HG03378 (cell line): ENCODE measurements at regions not wholly inside any gene's neighbourhood (a gene's known extent, or its start where the extent isn't known, plus 50 kb on each side); places are given as distances from the start of the nearest gene placed in this dataset.

Source experiments
- ATAC-seq: cut with Tn5 transposase; IDR thresholded peaks from one replicate; pipeline ENCODE4 v1.9.1; 2021; ENCODE audit warnings: mild to moderate bottlenecking, moderate library complexity; ENCODE audit not compliant: unreplicated experiment

DNA sequence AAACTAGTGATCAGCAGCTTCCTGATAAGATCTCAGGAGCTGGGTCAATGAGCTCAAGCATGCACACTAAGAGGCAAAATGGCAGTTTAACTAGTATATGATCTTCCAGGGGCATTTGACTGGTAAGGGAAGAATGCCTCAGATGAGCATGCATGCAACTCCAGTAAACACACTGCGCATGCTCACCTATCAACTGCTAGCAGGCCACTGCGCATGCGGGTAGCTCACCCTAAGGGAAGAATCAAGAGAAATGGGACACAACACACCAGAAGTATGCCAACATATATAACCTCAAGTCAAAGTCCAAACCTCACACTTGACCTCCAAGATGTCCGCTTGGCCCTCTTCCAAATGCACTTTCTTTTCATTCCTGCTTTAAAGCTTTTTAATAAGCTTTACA, 1004.0 kb downstream of the ADGRL3 start:
- no peak for ATAC-seq

DNA sequence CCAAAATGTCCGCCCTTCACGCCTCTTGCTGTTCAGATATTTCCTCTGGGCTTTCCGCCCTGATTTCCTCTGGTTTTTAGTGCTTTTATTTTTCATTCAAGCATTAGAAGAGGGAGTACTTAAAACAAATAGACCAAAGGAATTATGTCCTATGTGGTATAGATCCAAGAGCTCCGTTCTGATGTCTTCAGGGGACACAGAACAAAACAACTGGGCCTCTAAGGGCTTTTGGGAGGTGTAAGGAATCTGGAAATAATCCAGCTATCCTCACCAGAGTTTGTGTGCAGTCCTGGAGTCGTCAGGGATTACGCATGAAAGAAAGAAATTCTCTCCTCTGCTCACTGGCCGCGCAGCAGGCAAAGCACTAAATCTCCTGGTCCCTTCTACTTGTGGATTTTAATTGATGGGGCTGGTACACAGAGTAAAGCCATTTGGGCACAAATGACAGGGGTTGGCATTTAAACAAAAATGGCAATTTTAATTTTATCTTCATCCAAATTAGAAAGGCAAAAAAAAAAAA, 999.2 kb downstream of the ADGRL3 start:
- no peak for ATAC-seq

- no peak for ATAC-seq
Measured at GRCh38 chr4:62196338-62196737, 996.2 kb downstream of the ADGRL3 start.

DNA sequence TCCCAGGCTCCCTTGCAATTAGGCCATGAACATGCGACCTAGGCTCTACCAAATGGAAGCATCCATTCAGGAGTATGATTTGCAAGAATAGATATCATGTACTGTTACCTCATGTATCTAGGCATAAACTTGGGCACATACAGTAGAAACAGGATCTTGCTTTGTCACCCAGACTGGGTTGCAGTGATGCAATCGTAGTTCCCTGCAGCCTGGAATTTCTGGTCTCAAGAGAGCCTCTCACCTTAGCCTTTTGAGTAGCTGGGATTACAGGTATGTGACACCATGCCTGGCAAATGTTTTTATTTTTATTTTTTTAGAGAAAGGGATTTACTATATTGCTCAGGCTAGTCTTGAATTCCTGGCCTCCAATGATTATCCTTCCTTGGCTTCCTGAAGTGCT, 994.2 kb downstream of the ADGRL3 start:
- ATAC-seq, result no peak

- no peak for ATAC-seq
Measured at GRCh38 chr4:62193761-62194160, 993.6 kb downstream of the ADGRL3 start.

GRCh38 chr4:62191451-62192240, 991.5 kb downstream of the ADGRL3 start:
- ATAC-seq, result no peak

DNA sequence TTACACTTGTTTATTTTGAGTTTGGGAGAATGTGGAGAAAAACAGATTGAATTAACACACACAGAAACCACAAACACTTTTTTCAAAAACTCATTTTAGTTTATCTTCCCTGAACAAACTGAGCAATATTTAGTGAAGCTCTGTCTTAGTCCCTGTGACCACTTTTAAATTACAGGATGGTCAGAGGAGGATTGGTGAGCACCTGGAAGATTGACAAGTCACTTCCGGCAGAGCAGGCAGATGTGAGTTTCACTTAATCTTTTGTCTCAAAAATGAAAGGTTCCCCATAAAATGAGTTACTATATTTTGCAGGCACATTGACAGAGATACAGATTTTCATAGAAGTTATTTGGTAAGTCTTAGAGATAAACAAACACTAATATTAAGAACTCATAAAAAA, 970.1 kb downstream of the ADGRL3 start:
- no peak for ATAC-seq

- no peak for ATAC-seq
Measured at GRCh38 chr4:62168681-62169080, 968.6 kb downstream of the ADGRL3 start.

GRCh38 chr4:62162606-62163005, 962.5 kb downstream of the ADGRL3 start:
- ATAC-seq, result no peak

GRCh38 chr4:62161446-62161845, 961.3 kb downstream of the ADGRL3 start:
- no peak for ATAC-seq

GRCh38 chr4:62159876-62160275, 959.8 kb downstream of the ADGRL3 start:
- no peak for ATAC-seq

GRCh38 chr4:62159306-62159705, 959.2 kb downstream of the ADGRL3 start:
- ATAC-seq, result no peak

- no peak for ATAC-seq
Measured at GRCh38 chr4:62156205-62156604, 956.1 kb downstream of the ADGRL3 start.

- no peak for ATAC-seq
Measured at GRCh38 chr4:62145276-62145675, 945.1 kb downstream of the ADGRL3 start.

- no peak for ATAC-seq
Measured at GRCh38 chr4:62144431-62144830, 944.3 kb downstream of the ADGRL3 start.

DNA sequence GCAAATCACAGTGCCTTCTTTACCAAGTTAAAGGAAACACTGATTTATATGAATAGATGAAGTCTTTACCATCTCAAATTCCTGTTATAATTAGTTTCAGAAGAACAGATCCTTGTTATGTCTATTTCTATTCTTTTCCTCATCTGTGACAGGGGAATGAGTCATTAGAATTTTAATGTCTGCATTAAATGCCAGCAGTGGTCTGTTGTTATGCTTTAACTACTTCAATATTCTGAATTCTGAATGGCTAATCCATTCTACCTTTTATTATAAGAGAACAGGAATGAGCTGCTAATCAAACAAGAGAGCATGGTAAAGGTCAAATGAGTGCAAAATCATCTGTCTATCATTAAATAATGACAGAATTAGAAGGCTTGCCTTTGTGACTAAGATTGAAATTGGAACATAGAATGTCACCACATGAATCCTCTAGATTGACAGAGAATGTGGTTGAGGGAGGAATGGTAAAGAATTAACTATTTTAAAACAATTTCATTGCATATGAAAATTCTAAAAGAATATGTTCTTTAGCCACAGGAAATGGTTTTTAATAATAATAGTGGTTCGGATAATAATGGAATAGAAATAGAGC, 935.5 kb downstream of the ADGRL3 start:
- ATAC-seq, result no peak

GRCh38 chr4:62133977-62134376, 933.9 kb downstream of the ADGRL3 start:
- ATAC-seq, result no peak

DNA sequence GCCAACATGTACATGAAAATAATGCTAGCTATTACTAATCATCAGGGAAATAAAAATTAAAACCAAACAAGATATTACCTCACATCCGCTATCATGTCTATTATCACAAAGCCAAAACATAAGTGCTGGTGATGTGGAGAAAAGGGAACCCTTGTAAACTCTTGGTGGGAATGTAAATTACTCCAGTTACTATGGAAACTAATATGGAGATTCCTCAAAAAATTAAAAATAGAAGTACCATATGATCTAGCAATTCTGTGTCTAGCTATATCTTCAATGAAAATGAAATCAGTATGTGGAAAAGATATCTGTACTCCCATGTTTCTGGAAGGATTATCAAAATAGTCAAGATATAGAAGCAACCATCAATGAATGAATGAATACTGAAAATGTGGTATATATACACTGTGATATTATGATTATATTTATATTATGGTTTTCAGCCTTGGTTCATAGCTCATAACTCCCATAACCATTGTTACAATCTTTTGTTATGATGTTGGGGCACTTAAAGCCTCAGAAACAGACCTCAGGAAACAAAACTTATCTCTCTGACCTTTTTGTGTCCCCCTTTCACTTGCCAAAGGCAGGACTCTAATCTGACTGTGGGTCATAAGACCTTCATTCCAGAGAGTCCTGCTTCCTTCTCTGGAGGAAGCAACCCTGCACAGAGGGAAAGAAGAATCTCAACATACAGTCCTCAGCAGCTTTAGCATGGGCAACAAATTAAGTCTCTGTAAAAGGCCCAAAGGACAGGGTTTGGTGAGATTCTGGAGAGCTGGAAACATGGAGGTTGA, 933.2 kb downstream of the ADGRL3 start:
- ATAC-seq, result no peak

GRCh38 chr4:62131049-62131448, 930.9 kb downstream of the ADGRL3 start:
- ATAC-seq, result no peak

GRCh38 chr4:62130637-62131036, 930.5 kb downstream of the ADGRL3 start:
- no peak for ATAC-seq

DNA sequence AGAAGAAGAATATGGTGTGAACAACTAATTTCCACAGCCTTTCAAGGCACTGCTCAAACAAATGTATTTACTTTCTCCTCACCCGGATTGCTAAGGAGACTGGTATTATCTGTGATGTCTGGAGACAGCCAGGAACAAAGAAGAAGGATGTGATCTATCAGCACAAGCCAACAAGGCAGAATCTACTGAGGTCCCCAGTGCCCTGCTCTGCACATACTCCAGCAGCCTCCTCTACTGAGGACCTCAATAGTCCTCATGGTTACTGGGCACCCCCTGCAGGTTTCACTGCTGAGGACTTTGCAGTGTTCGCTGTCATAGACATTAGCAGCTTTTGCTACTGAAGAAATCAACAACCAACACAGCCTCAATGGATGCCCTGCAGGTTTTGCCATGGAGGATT, 930.1 kb downstream of the ADGRL3 start:
- ATAC-seq, result no peak
